GM23338 (cell line): ENCODE measurements at regions not wholly inside any gene's neighbourhood (a gene's known extent, or its start where the extent isn't known, plus 50 kb on each side); places are given as distances from the start of the nearest gene placed in this dataset.

Source experiments
- ATAC-seq: fragments of 200-7000 bp; cut with Tn5 transposase; 3 replicates; pipeline ENCODE4 v1.9.1; 2020
- DNase-seq: peaks from one replicate; pipeline ENCODE4 v3.0.0-alpha.2; 2015; ENCODE audit warnings: low spot score
- H2AFZ ChIP-seq: fragments of 200-600 bp; sonication (generic); 2 replicates; pipeline ENCODE4 v1.8.0; 2016; ENCODE audit warnings: antibody characterized with exemption, mild to moderate bottlenecking, moderate library complexity
- H3F3A ChIP-seq: fragments of 200-600 bp; sonication (generic); replicated peaks from 2 replicates; pipeline ENCODE4 v1.8.0; 2017; ENCODE audit warnings: antibody characterized with exemption, mixed run types, low read depth
- H3K27ac ChIP-seq: fragments of 200-600 bp; sonication (generic); 2 replicates; pipeline ENCODE4 v1.6.1; 2016; ENCODE audit warnings: low read depth
- H3K27me3 ChIP-seq: fragments of 200-600 bp; sonication (generic); 2 replicates; pipeline ENCODE4 v1.8.0; 2016; ENCODE audit warnings: mild to moderate bottlenecking, mixed run types, moderate library complexity; ENCODE audit not compliant: insufficient read depth
- H3K36me3 ChIP-seq: fragments of 200-600 bp; sonication (generic); 2 replicates; pipeline ENCODE4 v1.8.0; 2016; ENCODE audit warnings: mild to moderate bottlenecking; ENCODE audit not compliant: insufficient read depth
- H3K4me1 ChIP-seq: fragments of 200-600 bp; sonication (generic); 2 replicates; pipeline ENCODE4 v1.8.0; 2016; ENCODE audit warnings: mild to moderate bottlenecking, moderate library complexity; ENCODE audit not compliant: insufficient read depth
- H3K4me2 ChIP-seq: fragments of 200-600 bp; sonication (generic); 2 replicates; pipeline ENCODE4 v1.7.1; 2017; ENCODE audit warnings: mixed run types
- H3K4me3 ChIP-seq: fragments of 200-600 bp; sonication (generic); 2 replicates; pipeline ENCODE4 v1.6.1; 2016; ENCODE audit warnings: mixed run types
- H3K79me2 ChIP-seq: fragments of 200-600 bp; sonication (generic); replicated peaks from 2 replicates; pipeline ENCODE4 v1.8.0; 2017; ENCODE audit warnings: mild to moderate bottlenecking; ENCODE audit not compliant: insufficient read depth
- H3K9me2 ChIP-seq: fragments of 200-600 bp; sonication (generic); 2 replicates; pipeline ENCODE4 v1.8.0; 2017; ENCODE audit not compliant: insufficient read depth
- H4K20me1 ChIP-seq: fragments of 200-600 bp; sonication (generic); replicated peaks from 2 replicates; pipeline ENCODE4 v1.8.0; 2017; ENCODE audit warnings: mild to moderate bottlenecking; ENCODE audit not compliant: insufficient read depth
- H3K27ac Mint-ChIP-seq: 2 replicates; pipeline ENCODE4 v1.8.0; 2020; ENCODE audit warnings: inconsistent platforms, mild to moderate bottlenecking, moderate library complexity, mixed read lengths
- H3K27me3 Mint-ChIP-seq: 3 replicates; pipeline ENCODE4 v1.8.0; 2022; ENCODE audit warnings: low read depth, mild to moderate bottlenecking, moderate library complexity, mixed read lengths, inconsistent platforms; ENCODE audit not compliant: insufficient read depth, poor library complexity
- H3K36me3 Mint-ChIP-seq: 3 replicates; pipeline ENCODE4 v1.8.0; 2021; ENCODE audit warnings: low read depth, mild to moderate bottlenecking, inconsistent platforms, moderate library complexity, mixed read lengths
- H3K4me1 Mint-ChIP-seq: 3 replicates; pipeline ENCODE4 v1.8.0; 2020; ENCODE audit warnings: mild to moderate bottlenecking, inconsistent platforms, mixed read lengths
- H3K4me3 Mint-ChIP-seq: 3 replicates; pipeline ENCODE4 v1.8.0; 2021; ENCODE audit warnings: moderate library complexity, mild to moderate bottlenecking, inconsistent platforms, mixed read lengths
- H3K9me3 Mint-ChIP-seq: 3 replicates; pipeline ENCODE4 v1.8.0; 2020; ENCODE audit warnings: moderate library complexity, mild to moderate bottlenecking, inconsistent platforms, mixed read lengths
- CREB1 ChIP-seq: fragments of 250-450 bp; sonication (Bioruptor Pico); IDR thresholded peaks from 2 replicates; pipeline ENCODE4 v1.5.0; 2020; ENCODE audit warnings: low read depth, mild to moderate bottlenecking, moderate library complexity
- EZH2 ChIP-seq: fragments of 200-600 bp; sonication (generic); IDR thresholded peaks from one replicate; pipeline ENCODE4 v1.8.0; 2017; ENCODE audit warnings: antibody characterized with exemption, mild to moderate bottlenecking, low read depth; ENCODE audit not compliant: unreplicated experiment
- EZH2phosphoT487 ChIP-seq: fragments of 200-600 bp; sonication (generic); IDR thresholded peaks from one replicate; pipeline ENCODE4 v1.8.1; 2018; ENCODE audit warnings: antibody characterized with exemption; ENCODE audit not compliant: unreplicated experiment
- JUNB ChIP-seq: IDR thresholded peaks from one replicate; pipeline ENCODE4 v1.6.1; 2016; ENCODE audit warnings: antibody characterized with exemption; ENCODE audit not compliant: unreplicated experiment
- NANOG ChIP-seq: IDR thresholded peaks from 2 replicates; pipeline ENCODE4 v1.6.1; 2016; ENCODE audit warnings: antibody characterized with exemption, borderline replicate concordance
- POLR2AphosphoS5 ChIP-seq: IDR thresholded peaks from 2 replicates; pipeline ENCODE4 v1.6.1; 2016; ENCODE audit warnings: antibody characterized with exemption, low read depth
- STAT1 ChIP-seq: IDR thresholded peaks from one replicate; pipeline ENCODE4 v1.6.1; 2016; ENCODE audit warnings: antibody characterized with exemption; ENCODE audit not compliant: unreplicated experiment
- ZNF114 ChIP-seq: fragments of 250-450 bp; sonication (Bioruptor Pico); IDR thresholded peaks from 2 replicates; pipeline ENCODE4 v1.5.0; 2020; ENCODE audit warnings: mild to moderate bottlenecking, moderate library complexity
- ZNF462 ChIP-seq: fragments of 250-450 bp; sonication (Bioruptor Pico); IDR thresholded peaks from 2 replicates; pipeline ENCODE4 v1.5.0; 2020; ENCODE audit warnings: mild to moderate bottlenecking, moderate library complexity
- TF ChIP-seq, protein P1 (sequence below), 2 experiments: fragments of 200-600 bp in 1 of 2; sonication (generic) in 1 of 2; conservative IDR thresholded peaks; 2 replicates each; pipeline versions ENCODE4 v1.5.1 to v1.6.1; 2016 to 2017; ENCODE audit warnings: antibody characterized with exemption in 2 of 2, low read depth in 2 of 2, mild to moderate bottlenecking in 2 of 2, moderate library complexity in 1 of 2
- TF ChIP-seq, protein P2 (sequence below): IDR thresholded peaks from 2 replicates; pipeline ENCODE4 v1.6.1; 2016; ENCODE audit warnings: antibody characterized with exemption

- ATAC-seq = no peak
- H3K4me3 ChIP-seq = no peak overlapping the region
These were observed 52.5 kb upstream of the ATXN3L start for GRCh38 chrX:13372203-13372980.

More at GRCh38 chrX:13372203-13372980, 52.5 kb upstream of the ATXN3L start:
- Histone ChIP-seq H3K4me2 (no peak overlapping the region), H3K9me2 (no peaks in the 10 kb centered on the region), H3F3A (no peaks in the 10 kb centered on the region), H3K4me1 (peaks cover 24% of the 10 kb centered on the region), H3K36me3 (no peaks in the 10 kb centered on the region), H4K20me1 (no peaks in the 10 kb centered on the region), H2AFZ (no peak overlapping the region), H3K27ac (no peak overlapping the region), H3K79me2 (no peaks in the 10 kb centered on the region), H3K27me3 (no peaks in the 10 kb centered on the region)
- no peak for DNase-seq
- no peak for TF ChIP-seq JUNB
- no peak for TF ChIP-seq POLR2AphosphoS5
- TF ChIP-seq EZH2 = no peak
- TF ChIP-seq NANOG = no peak
- TF ChIP-seq EZH2phosphoT487 = no peak
- TF ChIP-seq, protein P1, sequence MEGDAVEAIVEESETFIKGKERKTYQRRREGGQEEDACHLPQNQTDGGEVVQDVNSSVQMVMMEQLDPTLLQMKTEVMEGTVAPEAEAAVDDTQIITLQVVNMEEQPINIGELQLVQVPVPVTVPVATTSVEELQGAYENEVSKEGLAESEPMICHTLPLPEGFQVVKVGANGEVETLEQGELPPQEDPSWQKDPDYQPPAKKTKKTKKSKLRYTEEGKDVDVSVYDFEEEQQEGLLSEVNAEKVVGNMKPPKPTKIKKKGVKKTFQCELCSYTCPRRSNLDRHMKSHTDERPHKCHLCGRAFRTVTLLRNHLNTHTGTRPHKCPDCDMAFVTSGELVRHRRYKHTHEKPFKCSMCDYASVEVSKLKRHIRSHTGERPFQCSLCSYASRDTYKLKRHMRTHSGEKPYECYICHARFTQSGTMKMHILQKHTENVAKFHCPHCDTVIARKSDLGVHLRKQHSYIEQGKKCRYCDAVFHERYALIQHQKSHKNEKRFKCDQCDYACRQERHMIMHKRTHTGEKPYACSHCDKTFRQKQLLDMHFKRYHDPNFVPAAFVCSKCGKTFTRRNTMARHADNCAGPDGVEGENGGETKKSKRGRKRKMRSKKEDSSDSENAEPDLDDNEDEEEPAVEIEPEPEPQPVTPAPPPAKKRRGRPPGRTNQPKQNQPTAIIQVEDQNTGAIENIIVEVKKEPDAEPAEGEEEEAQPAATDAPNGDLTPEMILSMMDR (conservative IDR thresholded peaks at IDR 0.05; ENCODE audit: low read depth in 2 of 2) = no peak
- TF ChIP-seq, protein P2, sequence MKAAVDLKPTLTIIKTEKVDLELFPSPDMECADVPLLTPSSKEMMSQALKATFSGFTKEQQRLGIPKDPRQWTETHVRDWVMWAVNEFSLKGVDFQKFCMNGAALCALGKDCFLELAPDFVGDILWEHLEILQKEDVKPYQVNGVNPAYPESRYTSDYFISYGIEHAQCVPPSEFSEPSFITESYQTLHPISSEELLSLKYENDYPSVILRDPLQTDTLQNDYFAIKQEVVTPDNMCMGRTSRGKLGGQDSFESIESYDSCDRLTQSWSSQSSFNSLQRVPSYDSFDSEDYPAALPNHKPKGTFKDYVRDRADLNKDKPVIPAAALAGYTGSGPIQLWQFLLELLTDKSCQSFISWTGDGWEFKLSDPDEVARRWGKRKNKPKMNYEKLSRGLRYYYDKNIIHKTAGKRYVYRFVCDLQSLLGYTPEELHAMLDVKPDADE = no peak
- no peak for TF ChIP-seq STAT1
- TF ChIP-seq ZNF114 (CRISPR knock-in tag) = no peak
- TF ChIP-seq ZNF462 (CRISPR knock-in tag) = no peak
- no peak for TF ChIP-seq CREB1 (CRISPR knock-in tag)
- H3K27me3 Mint-ChIP-seq = peaks cover 4% of the 10 kb centered on the region
- no peaks in the 10 kb centered on the region for H3K9me3 Mint-ChIP-seq
- no peaks in the 10 kb centered on the region for H3K36me3 Mint-ChIP-seq
- H3K4me1 Mint-ChIP-seq = peaks cover 24% of the 10 kb centered on the region; the same call in 2 of the 3 replicates
- H3K27ac Mint-ChIP-seq = no peak overlapping the region
- no peak overlapping the region for H3K4me3 Mint-ChIP-seq
